ENCODE measurements at regions not wholly inside any gene's neighbourhood (a gene's known extent, or its start where the extent isn't known, plus 50 kb on each side); places are given as distances from the start of the nearest gene placed in this dataset.
A peak's percentile ranks its signal among the peaks of the same experiment; 100 is the strongest.

DNA sequence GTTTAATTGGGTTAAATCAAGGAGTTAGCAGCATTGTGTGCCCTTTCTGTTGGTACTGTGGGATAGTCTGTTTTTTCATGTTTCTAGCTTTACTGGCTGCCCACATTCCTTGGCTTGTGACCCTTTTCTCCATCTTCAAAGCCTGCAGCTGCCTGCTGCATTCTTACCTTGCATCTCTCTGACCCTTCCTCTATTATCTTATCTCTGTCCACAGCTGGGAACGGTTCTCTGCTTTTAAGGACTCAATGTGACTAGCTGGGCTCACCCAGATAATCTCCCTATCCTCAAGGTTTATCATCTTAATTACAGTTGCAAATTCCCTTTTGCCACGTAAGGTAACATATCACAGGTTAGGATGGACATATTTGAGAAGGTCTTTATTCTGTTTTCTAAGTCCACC is 199.7 kb downstream of the KCNS3 start:
- Histone ChIP-seq H4K20me1 (ENCODE audit: control insufficient read depth, extremely low read depth, insufficient read depth, low read length) (no peaks in the 10 kb centered on the region), H3K27me3 (ENCODE audit: control insufficient read depth, extremely low read depth, insufficient read depth, low read length) (no peaks in the 10 kb centered on the region), H3K27ac (ENCODE audit: control insufficient read depth, insufficient read depth, low read length) (no peak overlapping the region), H3K79me2 (ENCODE audit: control insufficient read depth, insufficient read depth, low read length) (no peaks in the 10 kb centered on the region), H3K36me3 (ENCODE audit: control insufficient read depth in 2 of 2, extremely low read depth in 1 of 2, insufficient read depth in 2 of 2, low read length in 2 of 2) (no peaks in the 10 kb centered on the region), H3K9me1 (ENCODE audit: control insufficient read depth, extremely low read depth, insufficient read depth, low read length) (no peaks in the 10 kb centered on the region), H3K4me3 (ENCODE audit: control insufficient read depth in 2 of 3, extremely low read depth in 1 of 3, insufficient read depth in 2 of 3, low read depth in 1 of 3, low read length in 3 of 3) (no peak overlapping the region), H3K4me1 (ENCODE audit: control insufficient read depth, extremely low read depth, insufficient read depth, low read length) (peaks cover 12% of the 10 kb centered on the region), H2AFZ (ENCODE audit: control insufficient read depth, low read length) (no peak overlapping the region), H3K9ac (ENCODE audit: control insufficient read depth, extremely low read depth, insufficient read depth, low read length) (no peak overlapping the region), H3K9me3 (ENCODE audit: control insufficient read depth, low read depth, low read length) (no peaks in the 10 kb centered on the region), H3K4me2 (ENCODE audit: control insufficient read depth, extremely low read depth, insufficient read depth, low read depth, low read length) (no peak overlapping the region)
- DNase-seq (ENCODE audit: low read depth, low spot score): no peak
- dilution Hi-C loops (cut with MboI; ENCODE audit: extremely low pct_ligation_motif_present, low sequenced_read_pairs): no loop called here
- no peak for FAIRE-seq
- TF ChIP-seq EZH2 (IDR thresholded peaks at IDR 0.05; ENCODE audit: low read length): no peak
- TF ChIP-seq, protein P1, sequence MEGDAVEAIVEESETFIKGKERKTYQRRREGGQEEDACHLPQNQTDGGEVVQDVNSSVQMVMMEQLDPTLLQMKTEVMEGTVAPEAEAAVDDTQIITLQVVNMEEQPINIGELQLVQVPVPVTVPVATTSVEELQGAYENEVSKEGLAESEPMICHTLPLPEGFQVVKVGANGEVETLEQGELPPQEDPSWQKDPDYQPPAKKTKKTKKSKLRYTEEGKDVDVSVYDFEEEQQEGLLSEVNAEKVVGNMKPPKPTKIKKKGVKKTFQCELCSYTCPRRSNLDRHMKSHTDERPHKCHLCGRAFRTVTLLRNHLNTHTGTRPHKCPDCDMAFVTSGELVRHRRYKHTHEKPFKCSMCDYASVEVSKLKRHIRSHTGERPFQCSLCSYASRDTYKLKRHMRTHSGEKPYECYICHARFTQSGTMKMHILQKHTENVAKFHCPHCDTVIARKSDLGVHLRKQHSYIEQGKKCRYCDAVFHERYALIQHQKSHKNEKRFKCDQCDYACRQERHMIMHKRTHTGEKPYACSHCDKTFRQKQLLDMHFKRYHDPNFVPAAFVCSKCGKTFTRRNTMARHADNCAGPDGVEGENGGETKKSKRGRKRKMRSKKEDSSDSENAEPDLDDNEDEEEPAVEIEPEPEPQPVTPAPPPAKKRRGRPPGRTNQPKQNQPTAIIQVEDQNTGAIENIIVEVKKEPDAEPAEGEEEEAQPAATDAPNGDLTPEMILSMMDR (optimal IDR thresholded peaks at IDR 0.05 in 1 of 3, IDR thresholded peaks at IDR 0.05 in 1 of 3, conservative IDR thresholded peaks at IDR 0.05 in 1 of 3; ENCODE audit: extremely low read depth in 1 of 3, insufficient read depth in 2 of 3, low read length in 3 of 3): no peak

DNA sequence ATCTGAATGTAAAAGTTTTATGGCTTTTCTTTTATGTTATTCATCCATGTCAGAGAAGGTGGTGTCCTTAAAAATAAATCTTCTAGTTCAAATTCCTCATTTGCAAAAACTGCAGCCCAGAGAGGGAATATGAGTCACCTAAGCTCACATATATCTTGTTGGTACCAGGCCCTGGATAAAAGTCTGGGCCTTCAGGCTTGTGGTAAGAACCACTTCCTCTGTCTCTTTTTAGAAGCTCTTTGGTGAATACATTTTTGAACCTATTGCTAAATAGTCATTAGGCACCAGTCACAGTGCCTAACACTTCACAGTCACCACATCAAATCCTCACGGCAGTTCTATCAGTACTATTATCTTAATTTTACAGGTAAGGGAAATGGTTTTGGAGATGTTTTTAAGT is 199.2 kb downstream of the KCNS3 start:
- H4K20me1 ChIP-seq (ENCODE audit: control insufficient read depth, extremely low read depth, insufficient read depth, low read length): no peaks in the 10 kb centered on the region
- no peak for TF ChIP-seq EZH2 (IDR thresholded peaks at IDR 0.05; ENCODE audit: low read length)
- TF ChIP-seq, protein P1 (optimal IDR thresholded peaks at IDR 0.05 in 1 of 3, IDR thresholded peaks at IDR 0.05 in 1 of 3, conservative IDR thresholded peaks at IDR 0.05 in 1 of 3; ENCODE audit: extremely low read depth in 1 of 3, insufficient read depth in 2 of 3, low read length in 3 of 3): no peak
- FAIRE-seq (peak; percentile 78), DNase-seq (ENCODE audit: low read depth, low spot score) (peak; percentile 11)
- no peaks in the 10 kb centered on the region for H3K9me1 ChIP-seq (ENCODE audit: control insufficient read depth, extremely low read depth, insufficient read depth, low read length)
- H3K79me2 ChIP-seq (ENCODE audit: control insufficient read depth, insufficient read depth, low read length): no peaks in the 10 kb centered on the region
- H3K4me2 ChIP-seq (ENCODE audit: control insufficient read depth, extremely low read depth, insufficient read depth, low read depth, low read length): no peak overlapping the region
- dilution Hi-C loops (cut with MboI; ENCODE audit: extremely low pct_ligation_motif_present, low sequenced_read_pairs): no loop called here
- peaks cover 12% of the 10 kb centered on the region for H3K4me1 ChIP-seq (ENCODE audit: control insufficient read depth, extremely low read depth, insufficient read depth, low read length)
- no peak overlapping the region for H2AFZ ChIP-seq (ENCODE audit: control insufficient read depth, low read length)
- H3K9ac ChIP-seq (ENCODE audit: control insufficient read depth, extremely low read depth, insufficient read depth, low read length): no peak overlapping the region
- no peaks in the 10 kb centered on the region for H3K9me3 ChIP-seq (ENCODE audit: control insufficient read depth, low read depth, low read length)
- no peak overlapping the region for H3K4me3 ChIP-seq (ENCODE audit: control insufficient read depth in 2 of 3, extremely low read depth in 1 of 3, insufficient read depth in 2 of 3, low read depth in 1 of 3, low read length in 3 of 3)
- no peak overlapping the region for H3K27ac ChIP-seq (ENCODE audit: control insufficient read depth, insufficient read depth, low read length)
- H3K36me3 ChIP-seq (ENCODE audit: control insufficient read depth in 2 of 2, extremely low read depth in 1 of 2, insufficient read depth in 2 of 2, low read length in 2 of 2): no peaks in the 10 kb centered on the region
- no peaks in the 10 kb centered on the region for H3K27me3 ChIP-seq (ENCODE audit: control insufficient read depth, extremely low read depth, insufficient read depth, low read length)

All from keratinocyte (primary cell).